Left forelimb (tissue), 1 donor: ENCODE measurements at regions not wholly inside any gene's neighbourhood (a gene's known extent, or its start where the extent isn't known, plus 50 kb on each side); places are given as distances from the start of the nearest gene placed in this dataset.

ENCODE experiments used
- DNase-seq: peaks from one replicate; pipeline ENCODE4 v3.0.0-alpha.2; 2018; ENCODE audit warnings: low spot score

DNA sequence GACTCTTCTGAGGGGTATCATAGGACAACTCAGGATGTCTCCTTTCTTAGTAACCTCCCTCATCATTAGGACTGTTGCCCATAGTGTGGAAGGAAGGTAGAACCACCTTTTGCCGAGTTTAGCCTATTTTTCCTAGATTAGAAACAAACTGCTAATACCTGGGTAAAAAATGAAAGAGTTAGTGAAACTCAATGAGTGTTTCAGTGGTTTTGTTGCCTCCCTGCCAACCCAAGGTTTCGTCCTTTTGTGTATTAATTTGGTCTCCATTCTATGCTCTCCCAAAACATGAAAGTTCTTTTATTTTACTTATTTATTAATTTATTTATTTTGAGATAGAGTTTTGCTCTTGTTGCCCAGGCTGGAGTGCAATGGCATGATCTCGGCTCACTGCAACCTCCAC, 174.9 kb upstream of the KCNJ16 start:
- no peak for DNase-seq

DNA sequence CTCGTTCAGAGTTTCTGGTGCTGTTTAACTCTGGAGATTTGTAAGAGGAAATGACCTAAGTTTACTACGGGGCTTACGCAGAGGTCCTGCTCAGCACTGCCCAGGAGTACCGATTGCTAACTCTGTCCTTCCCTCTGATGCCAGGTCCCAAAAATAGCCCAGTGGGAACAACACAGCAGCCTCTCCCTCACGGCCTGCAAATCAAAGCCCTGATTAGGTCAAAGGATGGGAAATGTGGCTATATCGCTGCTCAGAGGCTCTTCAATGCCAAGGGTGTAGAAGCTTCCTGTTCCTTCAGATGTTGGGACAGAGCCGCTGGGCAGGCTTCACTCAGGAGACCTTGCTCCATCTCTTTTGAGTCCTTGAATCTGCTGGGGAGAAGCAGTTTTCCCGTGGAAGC, 174.2 kb upstream of the KCNJ16 start:
- DNase-seq = no peak

DNA sequence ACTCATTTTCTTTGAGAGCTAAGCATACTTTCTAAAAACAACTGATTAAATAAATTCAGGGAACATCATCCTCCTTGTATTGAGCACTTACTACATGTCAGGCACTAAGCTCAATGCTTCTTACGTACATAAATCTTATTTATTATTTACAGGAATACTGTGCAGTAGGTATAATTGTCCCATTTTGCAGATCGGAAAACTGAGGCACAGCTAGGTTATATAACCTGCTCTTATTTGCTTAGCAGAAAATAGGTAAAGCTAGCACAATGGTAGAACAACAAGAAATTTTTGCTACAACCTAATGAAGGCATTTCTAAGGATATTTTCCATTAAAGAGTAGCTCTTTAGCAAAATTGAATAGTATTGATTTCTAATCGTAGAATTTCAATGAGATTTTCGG, 168.7 kb upstream of the KCNJ16 start:
- DNase-seq = no peak

DNA sequence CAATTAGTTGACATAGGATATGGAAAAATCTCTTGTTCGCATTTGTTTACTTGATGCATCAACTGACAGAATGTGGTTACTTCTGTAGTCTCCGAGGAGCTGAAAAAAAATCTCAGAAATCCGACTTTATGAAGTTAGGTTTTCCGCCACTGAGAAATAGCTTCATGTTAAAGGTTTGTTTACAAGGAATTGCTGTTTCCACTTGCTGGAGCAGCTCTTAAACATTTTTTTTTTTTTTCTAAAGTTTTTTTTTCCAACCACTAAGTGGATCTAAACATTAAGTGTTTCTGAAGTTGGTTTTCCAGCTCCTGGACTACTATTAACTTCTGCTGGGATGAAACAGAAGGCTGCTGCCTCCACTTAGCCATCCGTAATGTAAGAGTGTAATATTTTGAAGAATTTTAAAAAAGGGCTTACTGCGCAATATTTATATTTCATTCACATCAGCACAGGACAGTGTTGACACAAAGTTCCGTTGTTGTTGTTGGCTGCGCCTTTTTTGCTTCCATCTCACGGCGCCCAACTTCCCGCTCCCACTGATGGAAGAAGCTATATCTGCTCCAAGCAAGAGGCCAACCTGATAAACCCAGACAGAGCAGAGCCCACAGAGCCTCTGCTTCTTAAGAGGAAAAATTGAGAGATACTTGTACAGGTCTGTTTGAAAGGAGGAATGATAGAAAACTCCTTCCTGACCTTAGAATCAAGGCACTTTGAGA, 167.7 kb upstream of the KCNJ16 start:
- DNase-seq = no peak

DNA sequence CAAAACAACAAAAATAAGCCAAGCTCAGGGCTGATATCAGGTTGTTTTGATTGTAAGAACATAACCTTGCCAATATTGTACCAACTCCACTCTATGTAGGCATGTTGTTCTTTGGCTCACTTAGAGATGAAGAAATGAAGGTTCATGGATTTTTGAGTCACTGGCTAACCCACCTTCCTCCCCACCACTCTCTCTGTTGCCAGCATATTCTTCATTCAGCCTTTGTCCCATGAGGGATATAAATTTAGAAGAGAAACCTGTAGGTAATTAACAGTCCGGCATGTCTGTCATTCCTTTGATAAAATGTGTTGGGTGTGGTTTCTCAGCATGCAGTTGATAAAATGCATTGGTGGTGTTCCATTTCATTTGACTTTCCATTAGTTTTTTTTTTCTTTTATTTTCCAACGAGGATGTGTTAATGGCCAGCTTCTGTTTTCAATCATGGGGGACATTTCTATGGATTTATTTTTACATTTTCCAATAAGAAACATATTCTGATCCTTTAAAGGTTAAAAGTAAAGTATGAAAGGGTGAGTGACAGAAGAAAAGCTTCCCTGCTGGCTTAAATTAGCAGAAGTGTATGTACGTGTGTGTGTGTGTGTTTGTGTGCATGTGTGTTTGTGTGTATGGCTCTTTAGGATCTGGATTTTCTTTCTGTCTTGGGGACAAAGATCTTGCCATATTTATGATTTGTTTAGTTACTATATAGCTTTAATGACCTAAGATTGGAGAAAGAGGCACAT, 166.2 kb upstream of the KCNJ16 start:
- DNase-seq = no peak

DNA sequence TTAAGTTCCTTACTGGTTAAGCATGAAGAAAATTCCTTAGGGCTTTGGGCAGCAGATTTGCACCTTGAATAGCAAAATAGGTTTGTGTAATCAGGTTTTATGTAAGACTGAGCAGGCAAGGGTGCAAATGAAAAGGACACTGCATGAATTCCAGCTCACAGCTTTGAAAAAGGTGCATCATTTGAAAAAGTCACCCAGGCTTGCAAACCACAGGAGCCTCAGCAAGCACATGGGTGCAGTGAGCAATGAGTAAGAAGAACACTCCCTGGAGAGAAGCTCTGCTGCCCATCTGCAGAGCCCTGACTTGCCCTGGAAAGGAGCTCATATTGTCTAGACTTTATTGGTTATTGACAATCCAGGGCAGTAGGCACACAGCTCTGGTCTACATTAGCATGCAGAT, 165.6 kb upstream of the KCNJ16 start:
- no peak for DNase-seq

DNA sequence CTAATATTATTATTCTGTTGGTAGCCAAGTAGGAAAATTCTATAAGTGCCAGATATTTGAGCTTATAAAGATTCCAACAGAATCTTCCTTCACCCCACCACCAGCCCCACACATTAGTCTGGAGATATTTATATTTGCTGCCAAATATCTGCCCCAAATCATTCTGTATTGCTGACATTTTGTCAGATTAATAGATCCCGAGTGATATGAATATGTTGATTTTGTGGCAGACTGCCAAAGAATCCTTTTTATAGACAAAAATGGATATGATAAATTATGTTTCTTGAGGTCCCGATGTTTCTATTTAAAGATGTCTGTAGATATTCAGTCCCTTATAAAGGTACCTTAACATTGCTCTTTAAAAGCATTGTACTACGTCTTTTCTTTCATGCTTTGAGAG, 162.2 kb upstream of the KCNJ16 start:
- no peak for DNase-seq

DNA sequence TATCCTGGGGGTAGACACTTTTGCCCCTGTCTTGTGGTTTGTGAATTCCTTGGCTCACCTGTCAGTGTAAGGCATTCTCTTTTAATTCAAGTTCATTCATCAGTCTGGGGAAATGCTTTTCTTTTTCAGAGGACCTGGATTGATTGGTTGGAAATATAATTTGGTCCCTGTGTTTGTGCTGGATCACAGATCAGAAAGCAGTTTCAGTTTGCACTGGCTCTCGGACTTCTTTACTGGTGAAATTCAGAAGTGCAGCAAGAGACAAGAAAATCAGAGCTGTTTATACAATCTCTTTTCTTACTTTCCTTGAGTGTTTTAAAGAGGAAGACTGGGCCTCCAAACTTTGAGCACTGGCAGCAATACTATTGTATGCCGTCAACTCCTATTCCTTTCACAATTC, 161.8 kb upstream of the KCNJ16 start:
- no peak for DNase-seq

DNA sequence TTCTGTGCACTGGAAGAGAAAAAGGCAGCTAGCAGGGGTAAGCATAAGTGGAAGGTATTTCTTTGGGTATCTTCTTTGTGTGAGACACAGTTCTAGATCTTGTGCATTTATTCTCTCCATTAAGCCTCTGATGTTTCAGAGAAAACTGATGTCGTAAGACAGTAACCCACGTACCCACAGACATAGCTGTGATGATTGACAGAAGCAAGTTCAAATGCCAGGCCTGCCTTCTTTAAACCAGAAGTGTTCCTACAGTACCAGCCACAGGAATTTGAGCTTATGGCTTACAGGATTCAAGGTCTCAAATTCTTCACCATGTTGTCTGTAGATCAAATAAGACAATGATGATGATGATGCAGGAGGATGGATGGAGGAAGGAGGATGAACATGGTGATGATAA, 161.4 kb upstream of the KCNJ16 start:
- no peak for DNase-seq

DNA sequence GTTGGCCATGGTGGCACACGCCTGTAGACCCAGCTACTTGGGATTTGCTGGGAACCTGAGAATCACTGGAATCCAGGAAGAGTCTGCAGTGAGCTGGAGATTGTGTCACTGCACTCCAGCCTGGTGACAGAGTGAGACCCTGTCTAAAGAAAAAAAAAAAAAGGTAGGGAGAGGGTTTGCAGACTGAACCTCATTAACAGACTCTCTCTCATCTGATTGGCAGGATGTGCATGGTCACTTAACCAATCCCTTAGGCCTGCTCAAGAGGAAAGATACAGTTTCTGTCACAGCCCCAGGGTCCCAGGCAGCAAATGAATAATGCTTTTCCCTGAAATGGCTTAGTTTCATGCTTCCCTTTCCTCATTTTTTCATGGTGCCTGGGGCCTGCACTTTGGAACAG, 160.5 kb upstream of the KCNJ16 start:
- no peak for DNase-seq

DNA sequence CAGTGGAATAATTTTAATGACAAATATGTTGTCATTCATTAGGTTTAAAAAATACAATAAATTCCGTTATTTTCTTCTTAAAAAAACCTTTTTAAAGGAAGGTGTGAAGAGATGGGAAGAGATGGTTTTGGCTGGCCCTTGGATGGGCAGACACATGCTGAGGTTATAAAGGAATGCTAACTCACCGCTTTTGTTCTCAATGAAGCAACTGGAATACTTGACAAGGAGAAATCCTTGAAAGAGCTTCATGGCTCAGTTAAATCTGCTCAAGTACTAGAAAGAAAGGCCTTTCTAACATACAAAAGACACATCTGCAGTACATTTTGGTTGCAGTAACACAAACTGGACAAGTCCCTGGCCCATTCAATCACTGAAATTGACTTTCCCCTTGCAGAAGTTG, 158.3 kb upstream of the KCNJ16 start:
- no peak for DNase-seq

DNA sequence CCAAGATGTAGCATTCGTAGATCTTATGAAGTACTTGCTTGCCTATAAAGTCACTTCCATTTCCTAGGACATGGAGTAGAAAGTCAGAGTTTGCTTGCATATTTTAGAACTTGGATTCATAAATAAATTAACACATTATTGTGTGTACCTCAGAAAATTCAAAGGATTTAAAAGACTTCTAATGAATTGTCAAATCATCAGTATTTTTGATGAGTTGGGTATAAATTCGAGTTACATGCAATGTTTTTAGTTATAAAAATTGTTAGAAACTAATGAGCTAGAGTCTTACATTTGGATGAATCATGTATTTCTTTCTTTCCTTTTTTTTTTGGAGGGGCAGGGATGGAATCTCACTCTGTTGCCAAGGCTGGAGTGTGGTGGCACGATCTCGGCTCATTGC, 156.9 kb upstream of the KCNJ16 start:
- no peak for DNase-seq

DNA sequence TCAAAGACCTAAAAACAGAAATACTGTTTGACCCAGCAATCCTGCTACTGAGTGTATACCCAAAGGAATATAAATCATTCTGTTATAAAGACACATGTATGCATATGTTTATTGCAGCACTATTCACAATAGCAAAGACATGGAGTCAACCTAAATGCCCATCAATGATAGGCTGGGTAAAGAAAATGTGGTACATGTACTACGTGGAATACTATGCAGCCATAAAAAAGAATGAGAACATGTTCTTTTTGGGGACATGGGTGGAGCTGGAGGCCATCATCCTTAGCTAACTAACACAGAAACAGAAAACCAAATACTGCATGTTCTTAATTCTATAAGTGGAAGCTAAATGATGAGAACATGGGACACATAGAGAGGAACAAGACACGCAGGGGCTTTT, 155.2 kb upstream of the KCNJ16 start:
- no peak for DNase-seq

DNA sequence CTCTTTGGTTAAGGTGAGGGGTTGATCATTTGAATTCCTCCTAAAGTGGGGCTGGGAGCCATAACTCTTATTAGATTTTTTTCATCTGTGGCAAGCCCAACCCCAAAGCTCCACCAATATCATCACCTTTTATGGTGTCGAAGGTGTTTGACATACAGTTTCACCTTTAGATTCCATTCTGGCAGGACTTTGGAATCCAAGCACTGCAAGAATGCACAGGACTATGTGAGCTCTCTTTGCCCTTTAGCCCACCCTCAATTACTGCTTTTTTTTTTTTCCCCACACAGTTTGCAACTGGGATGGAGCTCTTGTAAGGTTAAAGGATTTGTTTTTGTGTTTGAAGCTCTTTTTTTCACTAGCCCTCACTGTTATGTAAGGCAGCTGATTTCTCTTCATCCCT, 154.0 kb upstream of the KCNJ16 start:
- DNase-seq = no peak

DNA sequence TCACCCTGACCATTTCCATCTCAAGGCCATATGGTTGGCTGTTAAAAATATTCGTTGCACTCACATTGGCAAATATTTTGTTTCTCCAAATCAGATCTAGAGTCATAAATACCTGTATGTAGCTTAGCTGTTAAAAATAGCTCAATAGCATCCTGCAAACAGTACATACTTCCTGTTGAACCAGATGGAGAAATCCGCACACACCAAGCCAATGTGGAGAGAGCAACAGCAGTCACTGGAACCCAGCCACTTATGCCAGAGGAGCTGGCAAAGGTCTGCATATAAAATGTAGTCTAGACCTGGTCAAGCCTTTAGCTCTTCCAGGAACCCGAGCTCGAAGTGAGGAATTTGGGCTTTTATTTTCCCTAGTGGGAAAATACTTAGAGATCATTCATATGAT, 146.4 kb upstream of the KCNJ16 start:
- no peak for DNase-seq

DNA sequence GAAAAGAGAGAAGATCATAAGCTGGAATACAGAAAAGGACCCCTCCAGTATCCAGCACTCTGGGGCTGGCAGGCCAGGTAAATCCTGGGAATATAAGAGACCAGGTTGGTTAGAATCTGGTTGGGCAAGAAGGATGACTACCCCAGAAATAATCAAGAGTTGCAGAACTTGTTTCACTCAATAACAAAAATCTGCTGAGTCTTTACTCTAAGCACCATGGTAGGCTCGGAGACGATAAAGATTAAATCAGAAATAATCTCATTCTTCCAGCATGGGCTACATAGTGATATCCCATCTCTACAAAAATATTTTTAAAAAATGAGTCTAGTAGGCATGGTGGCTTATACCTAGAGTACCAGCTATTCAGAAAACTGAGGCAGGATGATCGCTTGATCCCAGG, 138.0 kb upstream of the KCNJ16 start:
- no peak for DNase-seq

DNA sequence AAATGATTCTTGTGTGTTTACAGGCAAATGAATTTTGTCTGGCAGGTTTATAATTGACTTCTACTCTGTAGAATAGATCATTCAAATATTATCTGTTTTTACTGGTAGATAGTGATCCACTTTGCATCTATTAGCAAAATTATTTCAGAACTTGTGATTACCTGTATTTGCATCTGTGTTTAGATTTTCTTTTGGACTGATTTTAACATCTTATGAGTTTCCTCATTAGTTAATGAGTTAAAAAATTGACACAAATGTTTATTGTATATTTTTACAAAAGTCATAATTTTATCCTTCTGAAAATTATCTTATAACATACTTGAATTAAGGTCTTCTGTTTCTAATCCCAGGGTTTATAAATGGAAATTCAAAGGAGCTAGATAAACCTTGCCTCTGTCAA, 132.0 kb upstream of the KCNJ16 start:
- no peak for DNase-seq

DNA sequence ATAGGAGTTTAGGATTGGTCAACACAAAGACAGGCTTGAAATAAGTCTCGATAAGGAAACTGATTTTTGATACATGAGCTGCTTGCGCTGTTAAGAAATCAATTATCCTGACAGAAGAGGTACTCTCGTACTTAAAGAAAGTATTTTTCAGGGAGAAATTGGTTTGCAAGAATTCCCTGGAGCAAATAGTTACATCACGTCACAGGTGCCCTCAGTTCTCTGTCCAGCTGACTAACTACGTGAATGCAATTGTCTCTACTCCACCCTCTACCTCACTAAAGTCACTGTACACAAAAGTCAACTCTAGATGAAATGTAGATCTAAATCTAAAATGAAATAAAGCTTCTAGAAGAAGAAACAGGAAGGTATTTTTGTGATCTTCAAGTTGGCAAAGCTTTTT, 130.6 kb upstream of the KCNJ16 start:
- DNase-seq = no peak

DNA sequence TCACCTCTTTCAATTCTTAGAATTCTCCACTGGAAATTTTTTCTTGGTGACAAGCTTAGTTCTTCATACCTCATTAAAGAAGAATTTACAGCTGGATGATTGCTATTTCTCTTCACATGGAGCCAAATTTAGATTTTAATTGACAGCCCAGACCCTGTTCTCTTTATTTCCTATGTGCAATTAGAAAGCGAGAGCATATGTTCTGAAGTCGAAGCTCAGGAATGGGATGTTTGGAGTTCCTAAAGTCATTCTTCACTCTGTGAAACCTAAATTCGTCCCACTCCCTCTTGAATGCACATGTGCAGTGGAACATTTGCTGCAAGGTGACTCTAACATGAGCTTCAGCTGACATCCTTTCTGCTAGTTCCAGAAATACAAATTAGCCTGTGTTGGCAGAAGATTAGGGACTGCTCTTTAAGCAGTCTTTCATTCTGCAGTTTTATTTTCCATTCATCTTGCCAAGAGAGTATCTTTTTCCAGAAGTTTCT, 129.3 kb upstream of the KCNJ16 start:
- DNase-seq = no peak

DNA sequence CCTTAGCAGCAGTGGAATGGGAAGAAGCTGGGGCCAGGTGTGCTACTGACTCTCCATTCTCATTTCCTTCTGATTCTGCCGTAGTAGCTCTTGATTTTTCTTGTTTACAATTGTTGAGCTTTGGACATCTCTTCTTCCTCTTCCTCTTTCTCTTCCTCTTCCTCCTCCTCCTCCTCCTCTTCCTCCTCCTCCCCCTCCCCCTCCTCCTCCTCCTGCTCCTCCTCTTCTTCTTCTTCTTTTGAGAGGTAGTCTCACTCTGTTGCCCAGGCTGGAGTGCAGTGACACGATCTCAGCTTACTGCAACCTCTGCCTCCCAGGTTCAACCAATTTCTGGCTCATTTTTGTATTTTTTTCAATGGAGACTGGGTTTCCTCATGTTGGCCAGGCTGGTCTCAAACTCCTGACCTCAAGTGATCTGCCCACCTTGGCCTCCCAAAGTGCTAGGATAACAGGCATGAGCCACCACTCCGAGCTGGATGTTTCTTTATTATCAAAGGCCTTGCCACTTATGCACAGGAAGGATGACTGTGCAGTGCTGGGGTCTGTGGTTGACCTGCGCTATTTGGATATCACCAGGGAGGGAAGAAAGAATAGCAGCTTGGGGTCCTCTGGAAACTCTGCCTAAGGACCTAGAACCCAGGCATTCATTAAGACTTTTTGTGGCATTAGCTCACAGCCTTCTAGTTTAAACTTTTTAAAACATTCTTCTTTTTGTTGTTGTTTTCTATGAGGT, 127.8 kb upstream of the KCNJ16 start:
- no peak for DNase-seq

DNA sequence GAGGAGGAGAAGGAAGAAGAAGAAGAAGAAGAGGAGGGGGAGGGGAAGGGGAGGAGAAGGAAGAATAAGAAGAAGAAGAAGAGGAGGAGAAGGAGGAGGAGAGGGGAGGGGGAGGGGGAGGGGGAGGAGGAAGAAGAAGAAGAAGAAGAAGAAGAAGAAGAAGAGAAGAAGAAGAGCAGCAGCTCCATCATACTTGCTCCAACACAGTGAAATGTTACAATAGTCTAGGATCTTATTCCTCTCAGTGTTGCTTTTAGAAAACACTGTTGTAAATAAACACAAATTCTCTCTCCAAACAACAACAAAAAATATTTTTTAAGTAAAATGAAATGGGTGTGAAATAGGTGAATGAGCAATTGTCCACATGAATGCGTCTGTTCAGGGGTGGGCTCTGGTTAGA, 126.6 kb upstream of the KCNJ16 start:
- DNase-seq = no peak

DNA sequence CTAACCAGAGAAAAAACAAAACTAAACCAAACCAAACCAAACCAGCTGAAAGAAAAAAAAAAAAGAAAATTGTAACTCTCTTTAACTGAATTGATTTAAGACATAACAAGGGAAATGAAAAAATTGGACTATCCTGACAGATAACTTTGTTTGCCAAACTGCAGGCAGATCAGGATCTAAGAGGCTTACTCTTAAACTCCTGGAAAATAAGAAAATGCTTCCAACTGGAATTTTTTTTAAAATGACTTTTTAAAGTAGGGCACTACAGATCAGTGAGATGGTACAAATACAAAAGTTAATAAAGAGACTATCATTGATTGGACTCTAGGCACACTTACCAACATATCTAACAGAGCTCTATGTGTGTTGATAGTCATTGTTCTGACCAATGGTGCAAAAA, 125.5 kb upstream of the KCNJ16 start:
- no peak for DNase-seq
